Ishikawa (cell line): ENCODE measurements at regions not wholly inside any gene's neighbourhood (a gene's known extent, or its start where the extent isn't known, plus 50 kb on each side); places are given as distances from the start of the nearest gene placed in this dataset.

ENCODE experiments used
- CEBPB ChIP-seq: IDR thresholded peaks from 2 replicates; pipeline ENCODE4 v1.6.1; 2012
- CREB1 ChIP-seq: IDR thresholded peaks from 2 replicates; pipeline ENCODE4 v1.6.1; 2012; ENCODE audit warnings: low read depth
- EGR1 ChIP-seq: IDR thresholded peaks from 2 replicates; pipeline ENCODE4 v1.6.1; 2012
- EP300 ChIP-seq: IDR thresholded peaks from 2 replicates; pipeline ENCODE4 v1.6.1; 2012; ENCODE audit warnings: borderline replicate concordance
- FOXM1 ChIP-seq: IDR thresholded peaks from 2 replicates; pipeline ENCODE4 v1.6.1; 2012; ENCODE audit warnings: low read depth, borderline replicate concordance
- MAX ChIP-seq: IDR thresholded peaks from 2 replicates; pipeline ENCODE4 v1.6.1; 2012
- NFIC ChIP-seq: IDR thresholded peaks from 2 replicates; pipeline ENCODE4 v1.6.1; 2012
- RAD21 ChIP-seq: IDR thresholded peaks from 2 replicates; pipeline ENCODE4 v1.6.1; 2012; ENCODE audit warnings: low read depth
- TAF1 ChIP-seq: IDR thresholded peaks from 2 replicates; pipeline ENCODE4 v1.6.1; 2012; ENCODE audit warnings: low read depth, mild to moderate bottlenecking
- TCF12 ChIP-seq: IDR thresholded peaks from 2 replicates; pipeline ENCODE4 v1.6.1; 2012; ENCODE audit warnings: low read depth
- TEAD4 ChIP-seq: IDR thresholded peaks from 2 replicates; pipeline ENCODE4 v1.6.1; 2012
- YY1 ChIP-seq: IDR thresholded peaks from 2 replicates; pipeline ENCODE4 v1.6.1; 2012; ENCODE audit warnings: low read depth
- ZBTB7A ChIP-seq: IDR thresholded peaks from 2 replicates; pipeline ENCODE4 v1.6.1; 2012; ENCODE audit warnings: low read depth
- TF ChIP-seq, protein P1 (sequence below): IDR thresholded peaks from 2 replicates; pipeline ENCODE4 v1.6.1; 2012; ENCODE audit warnings: low read depth, mild to moderate bottlenecking
- TF ChIP-seq, protein P2 (sequence below): IDR thresholded peaks from 2 replicates; pipeline ENCODE4 v1.6.1; 2012

- TF ChIP-seq MAX (no peak), ZBTB7A (no peak), TAF1 (no peak), EGR1 (no peak), TCF12 (no peak), CEBPB (no peak), FOXM1 (no peak), NFIC (no peak), CREB1 (no peak), EP300 (no peak)
- TF ChIP-seq, protein P1, sequence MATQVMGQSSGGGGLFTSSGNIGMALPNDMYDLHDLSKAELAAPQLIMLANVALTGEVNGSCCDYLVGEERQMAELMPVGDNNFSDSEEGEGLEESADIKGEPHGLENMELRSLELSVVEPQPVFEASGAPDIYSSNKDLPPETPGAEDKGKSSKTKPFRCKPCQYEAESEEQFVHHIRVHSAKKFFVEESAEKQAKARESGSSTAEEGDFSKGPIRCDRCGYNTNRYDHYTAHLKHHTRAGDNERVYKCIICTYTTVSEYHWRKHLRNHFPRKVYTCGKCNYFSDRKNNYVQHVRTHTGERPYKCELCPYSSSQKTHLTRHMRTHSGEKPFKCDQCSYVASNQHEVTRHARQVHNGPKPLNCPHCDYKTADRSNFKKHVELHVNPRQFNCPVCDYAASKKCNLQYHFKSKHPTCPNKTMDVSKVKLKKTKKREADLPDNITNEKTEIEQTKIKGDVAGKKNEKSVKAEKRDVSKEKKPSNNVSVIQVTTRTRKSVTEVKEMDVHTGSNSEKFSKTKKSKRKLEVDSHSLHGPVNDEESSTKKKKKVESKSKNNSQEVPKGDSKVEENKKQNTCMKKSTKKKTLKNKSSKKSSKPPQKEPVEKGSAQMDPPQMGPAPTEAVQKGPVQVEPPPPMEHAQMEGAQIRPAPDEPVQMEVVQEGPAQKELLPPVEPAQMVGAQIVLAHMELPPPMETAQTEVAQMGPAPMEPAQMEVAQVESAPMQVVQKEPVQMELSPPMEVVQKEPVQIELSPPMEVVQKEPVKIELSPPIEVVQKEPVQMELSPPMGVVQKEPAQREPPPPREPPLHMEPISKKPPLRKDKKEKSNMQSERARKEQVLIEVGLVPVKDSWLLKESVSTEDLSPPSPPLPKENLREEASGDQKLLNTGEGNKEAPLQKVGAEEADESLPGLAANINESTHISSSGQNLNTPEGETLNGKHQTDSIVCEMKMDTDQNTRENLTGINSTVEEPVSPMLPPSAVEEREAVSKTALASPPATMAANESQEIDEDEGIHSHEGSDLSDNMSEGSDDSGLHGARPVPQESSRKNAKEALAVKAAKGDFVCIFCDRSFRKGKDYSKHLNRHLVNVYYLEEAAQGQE: no peak
- TF ChIP-seq, protein P2, sequence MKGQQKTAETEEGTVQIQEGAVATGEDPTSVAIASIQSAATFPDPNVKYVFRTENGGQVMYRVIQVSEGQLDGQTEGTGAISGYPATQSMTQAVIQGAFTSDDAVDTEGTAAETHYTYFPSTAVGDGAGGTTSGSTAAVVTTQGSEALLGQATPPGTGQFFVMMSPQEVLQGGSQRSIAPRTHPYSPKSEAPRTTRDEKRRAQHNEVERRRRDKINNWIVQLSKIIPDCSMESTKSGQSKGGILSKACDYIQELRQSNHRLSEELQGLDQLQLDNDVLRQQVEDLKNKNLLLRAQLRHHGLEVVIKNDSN: no peak
Observed at GRCh38 chr15:100730655-100731266, 128.4 kb downstream of the ASB7 start.

DNA sequence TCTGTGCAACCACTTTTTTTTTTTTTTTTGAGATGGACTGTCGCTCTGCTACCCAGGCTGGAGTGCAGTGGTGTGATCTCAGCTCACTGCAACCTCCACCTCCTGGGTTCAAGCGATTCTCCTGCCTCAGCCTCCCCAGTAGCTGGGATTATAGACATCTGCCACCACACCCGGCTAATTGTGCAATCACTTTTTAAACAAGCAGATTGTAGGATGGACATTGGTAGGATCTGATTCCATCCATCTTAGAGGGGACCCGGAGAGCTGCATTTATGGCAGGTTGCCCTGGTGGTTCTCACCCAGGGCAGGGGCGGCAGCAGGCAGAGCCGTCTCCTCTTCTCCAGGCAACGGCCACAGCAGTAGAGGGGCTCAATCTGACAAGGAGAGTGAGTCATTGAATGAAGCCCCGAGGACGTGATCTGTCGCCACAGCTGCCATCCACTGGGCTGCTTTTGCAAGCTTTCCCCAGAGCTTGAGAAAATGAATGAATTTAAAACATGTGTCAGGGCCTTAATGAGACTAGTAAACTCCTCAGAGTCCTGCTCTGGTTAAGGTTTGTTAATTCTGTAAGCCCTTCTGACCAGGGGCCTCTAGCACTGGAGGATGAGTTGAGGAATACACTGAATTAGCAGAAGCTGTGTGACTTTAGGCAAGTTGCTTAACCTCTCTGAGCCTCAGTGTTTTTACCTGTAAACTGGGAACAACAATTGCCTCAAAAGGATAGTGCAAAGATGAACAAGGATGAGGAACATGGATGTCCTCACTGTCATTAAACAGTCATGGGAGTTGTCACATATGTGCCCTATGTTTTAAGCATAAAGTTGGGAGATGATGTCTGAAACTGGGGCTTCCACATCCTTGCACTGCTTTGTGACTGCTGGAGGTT, 129.1 kb downstream of the ASB7 start:
- TF ChIP-seq EGR1: no peak
- TF ChIP-seq ZBTB7A: no peak
- no peak for TF ChIP-seq MAX
- TF ChIP-seq EP300: no peak
- TF ChIP-seq, protein P1: no peak
- TF ChIP-seq TCF12: no peak
- no peak for TF ChIP-seq RAD21
- no peak for TF ChIP-seq CEBPB
- no peak for TF ChIP-seq NFIC
- TF ChIP-seq TEAD4: no peak
- no peak for TF ChIP-seq YY1
- no peak for TF ChIP-seq CREB1
- TF ChIP-seq TAF1: no peak
- TF ChIP-seq FOXM1: no peak
- TF ChIP-seq, protein P2: no peak

GRCh38 chr15:100732211-100733055, 130.0 kb downstream of the ASB7 start:
- no peak for TF ChIP-seq ZBTB7A
- no peak for TF ChIP-seq EP300
- TF ChIP-seq, protein P2: no peak

DNA sequence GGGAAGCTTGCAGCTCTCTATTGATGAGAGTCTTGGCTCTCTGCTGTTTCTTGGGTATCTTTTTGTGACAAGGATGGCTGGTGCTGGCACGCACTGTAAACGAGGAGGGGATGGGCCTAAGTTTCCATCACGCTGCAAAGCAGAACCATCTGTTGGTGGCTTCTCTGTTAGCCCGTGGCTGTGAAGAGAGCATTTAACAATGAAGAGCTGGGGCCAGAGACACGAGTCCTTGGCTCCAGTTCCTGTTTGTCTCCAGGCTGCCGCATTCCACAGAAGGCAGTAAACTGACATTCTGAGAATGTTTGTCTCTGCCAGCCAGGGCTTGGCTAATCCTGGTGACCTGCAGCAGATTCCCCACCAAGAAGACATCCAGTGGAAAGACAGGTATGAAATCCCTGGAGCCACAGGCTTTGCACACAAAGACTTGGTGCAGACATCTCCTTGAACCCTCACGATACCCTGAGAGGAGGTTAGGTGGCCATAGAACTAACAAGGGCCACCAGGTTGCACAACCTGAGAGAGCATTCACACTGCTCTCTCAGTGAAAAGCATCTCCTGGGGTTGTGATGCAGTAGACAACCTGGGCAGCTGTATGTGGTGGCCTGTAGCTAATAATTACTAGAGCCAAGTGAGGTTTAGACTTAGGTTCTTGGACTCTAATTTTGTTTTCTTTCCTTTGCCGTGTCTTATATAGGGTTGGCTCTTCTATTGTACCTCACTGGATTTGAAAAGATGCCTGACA, 130.9 kb downstream of the ASB7 start:
- TF ChIP-seq EP300 (peak; percentile 12; the same call in 1 of the 2 replicates), ZBTB7A (no peak), CEBPB (no peak), FOXM1 (no peak), YY1 (no peak), NFIC (peak; percentile 40; the same call in 1 of the 2 replicates), MAX (no peak), TEAD4 (peak; percentile 79), CREB1 (no peak)
